Colonic mucosa (tissue), 4 donors: ENCODE measurements at regions not wholly inside any gene's neighbourhood (a gene's known extent, or its start where the extent isn't known, plus 50 kb on each side); places are given as distances from the start of the nearest gene placed in this dataset.

Source experiments
- DNase-seq: peaks from one replicate; pipeline ENCODE4 v3.0.0-alpha.2; 2020
- H3K27ac ChIP-seq: fragments of 200-600 bp; one replicate; pipeline ENCODE4 v1.8.0; 2021
- H3K27me3 ChIP-seq: fragments of 200-600 bp; one replicate; pipeline ENCODE4 v1.8.0; 2021
- H3K36me3 ChIP-seq: fragments of 200-600 bp; one replicate; pipeline ENCODE4 v1.8.0; 2021
- H3K4me1 ChIP-seq: fragments of 200-600 bp; one replicate; pipeline ENCODE4 v1.8.0; 2021; ENCODE audit warnings: mild to moderate bottlenecking
- H3K4me3 ChIP-seq: fragments of 200-600 bp; one replicate; pipeline ENCODE4 v1.8.0; 2021
- H3K9ac ChIP-seq, 2 donors: one replicate each; pipeline ENCODE4 v1.7.0; 2013; ENCODE audit warnings: control low read depth in 2 of 2, low read depth in 2 of 2, low read length in 2 of 2
- H3K9me3 ChIP-seq: fragments of 200-600 bp; one replicate; pipeline ENCODE4 v1.8.0; 2021
- intact Hi-C: fragments of 100-400 bp; cut with DNase I; formaldehyde crosslinking; loops from one replicate; pipeline ENCODE4 v1.14.1; 2022
- TF ChIP-seq, protein P1 (sequence below): fragments of 200-600 bp; IDR thresholded peaks from one replicate; pipeline ENCODE4 v1.8.0; 2022; ENCODE audit warnings: antibody characterized with exemption, mild to moderate bottlenecking
- donor health status: healthy.
- donor health status: DM: no; HTN: no; CAD: no.
- donor health status: DM: no; HTN: no; CAD: no.

DNA sequence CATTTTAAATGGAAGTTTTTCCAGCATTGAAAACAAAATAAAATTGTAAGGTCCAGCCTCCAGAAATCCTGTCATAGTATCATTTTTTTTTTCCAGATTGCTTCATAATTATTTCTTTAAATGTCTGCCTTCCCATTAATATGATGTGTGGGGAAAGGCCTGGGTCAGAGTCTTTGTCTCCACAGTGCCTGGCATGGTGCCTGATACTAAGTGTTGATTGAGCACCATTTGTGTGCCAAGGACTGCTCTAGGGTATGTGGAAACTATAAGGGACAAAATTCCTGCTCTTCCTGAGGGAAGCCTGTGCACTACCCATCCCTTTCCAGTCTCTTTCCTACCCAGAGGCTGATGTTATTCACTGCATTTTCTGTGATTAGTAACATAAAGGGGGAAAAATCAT is 53.1 kb upstream of the BEND4 start:
- Histone ChIP-seq H3K9me3 (no peaks in the 10 kb centered on the region), H3K27me3 (no peaks in the 10 kb centered on the region), H3K4me1 (no peaks in the 10 kb centered on the region), H3K36me3 (no peaks in the 10 kb centered on the region), H3K9ac (no peak overlapping the region), H3K27ac (no peak overlapping the region), H3K4me3 (no peak overlapping the region)
- DNase-seq = no peak
- TF ChIP-seq, protein P1, sequence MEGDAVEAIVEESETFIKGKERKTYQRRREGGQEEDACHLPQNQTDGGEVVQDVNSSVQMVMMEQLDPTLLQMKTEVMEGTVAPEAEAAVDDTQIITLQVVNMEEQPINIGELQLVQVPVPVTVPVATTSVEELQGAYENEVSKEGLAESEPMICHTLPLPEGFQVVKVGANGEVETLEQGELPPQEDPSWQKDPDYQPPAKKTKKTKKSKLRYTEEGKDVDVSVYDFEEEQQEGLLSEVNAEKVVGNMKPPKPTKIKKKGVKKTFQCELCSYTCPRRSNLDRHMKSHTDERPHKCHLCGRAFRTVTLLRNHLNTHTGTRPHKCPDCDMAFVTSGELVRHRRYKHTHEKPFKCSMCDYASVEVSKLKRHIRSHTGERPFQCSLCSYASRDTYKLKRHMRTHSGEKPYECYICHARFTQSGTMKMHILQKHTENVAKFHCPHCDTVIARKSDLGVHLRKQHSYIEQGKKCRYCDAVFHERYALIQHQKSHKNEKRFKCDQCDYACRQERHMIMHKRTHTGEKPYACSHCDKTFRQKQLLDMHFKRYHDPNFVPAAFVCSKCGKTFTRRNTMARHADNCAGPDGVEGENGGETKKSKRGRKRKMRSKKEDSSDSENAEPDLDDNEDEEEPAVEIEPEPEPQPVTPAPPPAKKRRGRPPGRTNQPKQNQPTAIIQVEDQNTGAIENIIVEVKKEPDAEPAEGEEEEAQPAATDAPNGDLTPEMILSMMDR = no peak
- intact Hi-C loops = no loop called here

DNA sequence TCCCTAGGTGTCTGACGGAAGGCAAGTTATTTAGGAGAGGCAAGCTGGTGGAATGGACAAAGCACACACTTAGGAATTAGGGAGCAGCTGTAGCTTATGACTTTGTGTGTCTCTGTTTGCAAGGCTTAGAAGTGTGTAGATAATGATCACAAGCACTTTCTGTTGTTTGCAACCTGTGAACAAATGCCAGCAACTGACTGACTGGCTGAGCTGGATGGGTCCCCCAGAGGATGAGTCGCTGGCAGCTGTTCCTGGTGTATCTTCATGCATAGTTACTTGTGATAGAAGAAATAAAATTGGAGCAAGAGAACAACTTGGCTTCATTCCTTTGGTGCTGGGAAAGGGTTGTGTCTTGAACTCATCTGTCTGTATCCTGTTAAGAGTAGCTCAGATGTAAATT is 64.2 kb upstream of the BEND4 start:
- DNase-seq = no peak
- intact Hi-C loops = no loop called here
- no peak overlapping the region for H3K27ac ChIP-seq
- TF ChIP-seq, protein P1 = no peak
- H3K9me3 ChIP-seq = no peaks in the 10 kb centered on the region
- no peak overlapping the region for H3K4me3 ChIP-seq
- no peaks in the 10 kb centered on the region for H3K27me3 ChIP-seq
- no peak overlapping the region for H3K9ac ChIP-seq
- no peaks in the 10 kb centered on the region for H3K4me1 ChIP-seq
- no peaks in the 10 kb centered on the region for H3K36me3 ChIP-seq

DNA sequence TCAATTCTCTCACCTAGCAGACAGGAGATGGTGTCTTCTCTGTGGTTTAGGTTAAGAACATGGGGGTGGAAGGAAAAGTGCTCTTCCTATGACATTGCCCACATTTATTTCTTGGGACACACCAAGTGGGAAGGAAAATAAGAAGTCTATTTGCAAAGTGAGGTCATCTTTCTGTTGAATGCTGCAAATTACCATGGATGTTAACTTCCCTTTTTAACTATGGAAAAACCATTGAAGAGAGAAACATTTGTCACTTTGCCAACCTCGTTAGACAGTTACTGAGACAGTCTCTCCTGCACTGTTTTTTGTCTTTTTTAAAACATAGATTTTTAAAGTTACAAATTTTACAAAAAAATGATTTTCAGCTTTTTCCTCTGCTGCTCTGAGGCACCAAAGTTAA is 72.8 kb upstream of the BEND4 start:
- H3K36me3 ChIP-seq = no peaks in the 10 kb centered on the region
- no peaks in the 10 kb centered on the region for H3K9me3 ChIP-seq
- H3K4me1 ChIP-seq = no peaks in the 10 kb centered on the region
- H3K27ac ChIP-seq = no peak overlapping the region
- DNase-seq = no peak
- intact Hi-C loops = no loop called here
- TF ChIP-seq, protein P1 = no peak
- no peaks in the 10 kb centered on the region for H3K27me3 ChIP-seq
- H3K4me3 ChIP-seq = no peak overlapping the region
- H3K9ac ChIP-seq = no peak overlapping the region

DNA sequence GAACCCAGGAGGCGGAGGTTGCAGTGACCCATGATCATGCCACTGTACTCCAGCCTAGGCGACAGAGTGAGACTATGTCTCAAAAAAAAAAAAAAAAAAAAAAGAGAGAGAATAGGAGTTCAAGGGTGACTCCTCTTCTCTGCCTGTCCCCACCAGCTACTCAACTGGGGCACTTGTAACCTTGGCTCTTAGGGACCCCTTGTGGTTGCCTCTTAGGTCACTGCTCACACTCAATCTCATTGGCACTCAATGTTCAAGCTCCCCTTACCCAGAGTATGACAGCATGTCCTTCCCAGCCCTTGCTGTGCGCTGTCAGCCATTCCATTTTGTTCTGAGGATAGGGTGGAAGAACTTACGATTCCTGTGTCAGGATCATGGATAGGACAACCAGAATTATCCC is 82.4 kb upstream of the BEND4 start:
- Histone ChIP-seq H3K9me3 (no peaks in the 10 kb centered on the region), H3K4me3 (no peak overlapping the region), H3K9ac (no peak overlapping the region), H3K27ac (no peak overlapping the region), H3K36me3 (no peaks in the 10 kb centered on the region), H3K4me1 (no peaks in the 10 kb centered on the region), H3K27me3 (no peaks in the 10 kb centered on the region)
- DNase-seq = no peak
- intact Hi-C loops = no loop called here
- TF ChIP-seq, protein P1 = no peak

DNA sequence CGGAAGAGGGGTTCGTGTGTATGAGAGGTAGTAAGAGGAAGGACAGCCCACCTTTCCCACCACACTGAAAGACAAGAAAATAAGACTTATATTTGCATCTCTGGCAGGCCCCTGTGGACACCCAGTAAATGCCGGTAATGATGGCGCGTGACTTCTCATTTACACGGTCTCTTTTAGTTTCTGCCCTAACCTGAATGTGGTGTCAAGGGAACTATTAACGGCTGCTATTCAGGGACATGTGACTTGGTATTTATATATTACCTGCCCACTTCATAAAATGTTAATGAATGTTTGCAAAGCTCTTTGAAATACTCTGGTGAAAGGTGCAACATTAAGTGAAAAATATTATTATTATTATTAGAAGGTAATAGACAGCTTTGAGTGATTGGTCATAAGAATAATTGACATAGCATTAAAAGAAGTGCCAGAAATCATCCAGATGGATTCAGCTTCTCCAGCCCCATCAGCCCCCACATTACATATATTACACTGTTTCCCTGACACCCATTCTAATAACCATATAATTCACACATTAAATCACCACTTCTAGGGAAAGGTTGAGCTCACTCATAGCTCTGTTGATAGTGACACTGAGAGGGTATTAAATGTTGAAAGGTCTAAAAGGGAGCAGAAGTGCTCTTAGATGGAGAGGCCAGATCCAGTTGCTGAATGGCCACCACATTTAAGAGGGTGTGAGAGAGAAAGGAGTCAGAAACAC is 83.0 kb upstream of the BEND4 start:
- H3K9me3 ChIP-seq = no peaks in the 10 kb centered on the region
- H3K27ac ChIP-seq = no peak overlapping the region
- H3K36me3 ChIP-seq = no peaks in the 10 kb centered on the region
- no peak overlapping the region for H3K9ac ChIP-seq
- no peak overlapping the region for H3K4me3 ChIP-seq
- no peak for DNase-seq
- intact Hi-C loops = no loop called here
- no peaks in the 10 kb centered on the region for H3K27me3 ChIP-seq
- TF ChIP-seq, protein P1 = no peak
- H3K4me1 ChIP-seq = no peaks in the 10 kb centered on the region
